A673 (cell line): ENCODE measurements at regions not wholly inside any gene's neighbourhood (a gene's known extent, or its start where the extent isn't known, plus 50 kb on each side); places are given as distances from the start of the nearest gene placed in this dataset.

ENCODE experiments used
- BruUV-seq: library from RNA; stranded (reverse); fragments of 400-500 nt; replicated peaks from 2 replicates; lab custom pipeline; 2021; lab: Mats Ljungman, UMichigan
- CTCF ChIA-PET: fragments of 300-600 bp; sonication (Branson Sonifier 250); formaldehyde crosslinking; loops from one replicate; lab custom pipeline; 2022; ENCODE audit warnings: antibody characterized with exemption; lab: Charles Lee
- POLR2A ChIA-PET: fragments of 300-600 bp; sonication (Branson Sonifier 250); formaldehyde crosslinking; loops from one replicate; lab custom pipeline; 2022; ENCODE audit warnings: antibody characterized with exemption; ENCODE audit not compliant: low non-redundant PET; lab: Charles Lee
- DNase-seq: peaks from one replicate; pipeline ENCODE4 v3.0.0-alpha.2; 2015; ENCODE audit warnings: low spot score
- H3K27ac ChIP-seq: fragments of 200-600 bp; sonication (generic); 2 replicates; pipeline ENCODE4 v1.5.1; 2016; ENCODE audit warnings: mixed run types, low read depth, mild to moderate bottlenecking, mixed read lengths, antibody characterized with exemption, low read length; ENCODE audit not compliant: poor library complexity, severe bottlenecking
- H3K27me3 ChIP-seq: fragments of 200-600 bp; sonication (generic); replicated peaks from 2 replicates; pipeline ENCODE4 v1.6.1; 2017; ENCODE audit warnings: mixed run types, low read depth, mild to moderate bottlenecking, mixed read lengths, antibody characterized with exemption, low read length; ENCODE audit not compliant: insufficient read depth, poor library complexity
- H3K36me3 ChIP-seq: fragments of 200-600 bp; sonication (generic); 2 replicates; pipeline ENCODE4 v1.6.1; 2016; ENCODE audit warnings: mixed run types, mild to moderate bottlenecking, mixed read lengths, antibody characterized with exemption, low read length; ENCODE audit not compliant: insufficient read depth, poor library complexity, severe bottlenecking
- H3K4me1 ChIP-seq: fragments of 200-600 bp; sonication (generic); 2 replicates; pipeline ENCODE4 v1.6.1; 2017; ENCODE audit warnings: mixed run types, mild to moderate bottlenecking, mixed read lengths, antibody characterized with exemption, low read length; ENCODE audit not compliant: insufficient read depth, poor library complexity, severe bottlenecking
- H3K4me3 ChIP-seq: fragments of 200-600 bp; sonication (generic); 2 replicates; pipeline ENCODE4 v1.5.1; 2016; ENCODE audit warnings: low read depth, mixed run types, mild to moderate bottlenecking, mixed read lengths, low read length; ENCODE audit not compliant: poor library complexity, severe bottlenecking
- H3K9me3 ChIP-seq: fragments of 200-600 bp; sonication (generic); 2 replicates; pipeline ENCODE4 v1.6.1; 2016; ENCODE audit warnings: mixed run types, low read depth, mild to moderate bottlenecking, mixed read lengths, antibody characterized with exemption, low read length; ENCODE audit not compliant: poor library complexity, severe bottlenecking
- EZH2 ChIP-seq: fragments of 200-600 bp; sonication (generic); IDR thresholded peaks from 2 replicates; pipeline ENCODE4 v1.6.1; 2017; ENCODE audit warnings: borderline replicate concordance, low read depth, mild to moderate bottlenecking, mixed read lengths, antibody characterized with exemption, low read length; ENCODE audit not compliant: poor library complexity, severe bottlenecking
- intact Hi-C: fragments of 100-400 bp; cut with micrococcal nuclease; formaldehyde crosslinking; loops from one replicate; pipeline ENCODE4 v1.10.0; 2022; ENCODE audit not compliant: unreplicated experiment
- TF ChIP-seq, protein P1 (sequence below): fragments of 300-800, 200-600 bp; sonication (generic); conservative IDR thresholded peaks from 2 replicates; pipeline ENCODE4 v1.5.1; 2017; ENCODE audit warnings: low read depth, mild to moderate bottlenecking, antibody characterized with exemption, low read length, moderate library complexity, mixed read lengths

DNA sequence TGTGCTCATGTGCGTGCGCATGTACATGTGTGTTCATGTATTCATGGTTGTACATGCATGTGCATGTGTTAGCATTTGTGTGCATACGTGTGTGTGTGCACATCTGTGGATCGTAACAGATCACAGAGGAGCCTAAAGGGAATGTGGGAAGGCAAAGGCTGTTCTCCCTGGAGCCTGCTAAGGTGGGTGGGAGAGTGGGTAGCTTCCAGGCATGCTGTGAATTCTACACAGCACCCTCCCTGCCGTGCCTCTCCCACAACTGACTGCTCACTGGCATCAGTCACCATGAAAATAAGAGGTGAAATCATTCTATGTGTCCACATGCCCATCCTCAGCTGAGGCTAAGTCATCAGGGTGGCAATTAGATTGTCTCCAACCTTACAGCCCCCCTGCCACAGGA lies 600.9 kb downstream of the MID1IP1 start:
- POLR2A ChIA-PET, result no interaction called here

DNA sequence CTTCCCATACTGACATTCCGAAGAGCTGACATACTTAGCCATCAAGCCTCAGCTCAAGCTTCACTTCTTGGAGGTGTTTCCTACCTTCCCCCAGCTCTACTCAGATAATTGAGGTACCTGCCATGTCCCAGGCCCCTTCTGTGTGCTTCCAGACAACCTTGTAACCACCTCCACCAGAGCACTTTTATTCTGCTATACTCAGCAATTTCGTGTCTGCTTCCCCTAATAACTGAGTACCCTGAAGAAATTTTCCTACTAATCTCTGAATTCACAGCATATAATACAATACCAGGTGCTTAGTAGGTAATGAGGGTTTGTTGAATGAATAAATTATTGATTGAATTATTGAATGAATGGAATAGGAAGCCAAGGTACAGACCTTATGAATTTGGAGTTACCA lies 605.5 kb downstream of the MID1IP1 start:
- Histone ChIP-seq H3K9me3 (no peaks in the 10 kb centered on the region), H3K4me3 (no peak overlapping the region), H3K36me3 (no peaks in the 10 kb centered on the region), H3K27me3 (no peaks in the 10 kb centered on the region), H3K4me1 (no peaks in the 10 kb centered on the region), H3K27ac (no peak overlapping the region)
- ChIA-PET CTCF (no interaction called here), POLR2A (no interaction called here)
- TF ChIP-seq, protein P1, sequence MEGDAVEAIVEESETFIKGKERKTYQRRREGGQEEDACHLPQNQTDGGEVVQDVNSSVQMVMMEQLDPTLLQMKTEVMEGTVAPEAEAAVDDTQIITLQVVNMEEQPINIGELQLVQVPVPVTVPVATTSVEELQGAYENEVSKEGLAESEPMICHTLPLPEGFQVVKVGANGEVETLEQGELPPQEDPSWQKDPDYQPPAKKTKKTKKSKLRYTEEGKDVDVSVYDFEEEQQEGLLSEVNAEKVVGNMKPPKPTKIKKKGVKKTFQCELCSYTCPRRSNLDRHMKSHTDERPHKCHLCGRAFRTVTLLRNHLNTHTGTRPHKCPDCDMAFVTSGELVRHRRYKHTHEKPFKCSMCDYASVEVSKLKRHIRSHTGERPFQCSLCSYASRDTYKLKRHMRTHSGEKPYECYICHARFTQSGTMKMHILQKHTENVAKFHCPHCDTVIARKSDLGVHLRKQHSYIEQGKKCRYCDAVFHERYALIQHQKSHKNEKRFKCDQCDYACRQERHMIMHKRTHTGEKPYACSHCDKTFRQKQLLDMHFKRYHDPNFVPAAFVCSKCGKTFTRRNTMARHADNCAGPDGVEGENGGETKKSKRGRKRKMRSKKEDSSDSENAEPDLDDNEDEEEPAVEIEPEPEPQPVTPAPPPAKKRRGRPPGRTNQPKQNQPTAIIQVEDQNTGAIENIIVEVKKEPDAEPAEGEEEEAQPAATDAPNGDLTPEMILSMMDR, result no peak
- no peak for TF ChIP-seq EZH2
- no TSS peak for BruUV-seq
- no peak for DNase-seq
- intact Hi-C loops, result no loop called here

More for the DNA sequence above, 600.9 kb downstream of the MID1IP1 start:
- H3K4me3 ChIP-seq, result no peak overlapping the region
- no peaks in the 10 kb centered on the region for H3K9me3 ChIP-seq
- no peak overlapping the region for H3K27ac ChIP-seq
- TF ChIP-seq, protein P1, result no peak
- TF ChIP-seq EZH2, result no peak
- no peaks in the 10 kb centered on the region for H3K36me3 ChIP-seq
- intact Hi-C loops, result no loop called here
- CTCF ChIA-PET, result no interaction called here
- H3K27me3 ChIP-seq, result no peaks in the 10 kb centered on the region
- H3K4me1 ChIP-seq, result no peaks in the 10 kb centered on the region
- no peak for DNase-seq
- BruUV-seq, result no TSS peak

DNA sequence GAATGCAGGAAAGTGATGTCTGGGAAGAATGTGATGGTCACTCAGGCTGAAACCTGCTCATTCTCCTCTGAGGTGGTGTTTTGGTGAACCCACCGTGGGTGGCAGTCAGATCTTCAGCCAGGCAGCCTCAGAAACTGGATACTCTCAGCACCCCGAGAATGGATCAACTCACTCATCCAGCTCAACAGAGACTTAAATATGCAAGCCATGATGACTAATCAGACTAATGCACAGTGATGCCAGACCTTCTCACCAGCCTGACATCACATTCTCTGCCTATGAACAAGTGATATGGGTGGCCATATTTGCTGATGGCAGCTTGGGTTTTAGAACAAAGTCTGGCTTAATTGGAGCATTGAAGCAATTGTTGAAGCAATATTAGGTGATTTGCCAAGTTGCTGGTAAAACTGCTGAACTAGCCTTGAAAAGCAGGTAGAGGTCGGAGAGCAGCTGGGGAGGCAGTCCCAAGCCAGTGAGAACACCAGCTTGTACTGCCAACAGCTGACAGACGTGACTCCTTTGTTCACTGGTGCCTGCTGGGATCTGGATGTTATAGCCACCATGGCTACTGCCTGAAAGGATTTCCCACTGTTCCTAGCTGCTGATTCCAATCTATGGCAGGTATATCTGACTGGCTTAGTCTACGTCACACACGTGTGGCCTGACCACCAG lies 608.1 kb downstream of the MID1IP1 start:
- no TSS peak for BruUV-seq
- no peaks in the 10 kb centered on the region for H3K4me1 ChIP-seq
- no peak for DNase-seq
- intact Hi-C loops, result no loop called here
- no peaks in the 10 kb centered on the region for H3K36me3 ChIP-seq
- no peaks in the 10 kb centered on the region for H3K27me3 ChIP-seq
- TF ChIP-seq, protein P1, result no peak
- no peak for TF ChIP-seq EZH2
- H3K27ac ChIP-seq, result no peak overlapping the region
- ChIA-PET CTCF (no interaction called here), POLR2A (no interaction called here)
- H3K9me3 ChIP-seq, result no peaks in the 10 kb centered on the region
- H3K4me3 ChIP-seq, result no peak overlapping the region
